Natural killer cell (primary cell): ENCODE measurements at regions not wholly inside any gene's neighbourhood (a gene's known extent, or its start where the extent isn't known, plus 50 kb on each side); places are given as distances from the start of the nearest gene placed in this dataset.

Experiments used
- ATAC-seq, 3 donors: fragments of 150-1000 bp in 2 of 3; fragments of 200-7000 bp in 1 of 3; cut with Tn5 transposase; 1 replicate in 1 of 3; 2 replicates in 2 of 3; pipeline ENCODE4 v1.10.0; 2021; ENCODE audit warnings: mild to moderate bottlenecking in 2 of 3, moderate library complexity in 2 of 3
- DNase-seq, 2 donors: peaks; one replicate each; pipeline versions ENCODE4 v3.0.0 to v3.0.0-alpha.2; 2013 to 2021; ENCODE audit warnings: mixed read lengths in 1 of 2
- H3K27ac ChIP-seq: one replicate; pipeline ENCODE4 v1.5.1; 2013; ENCODE audit warnings: mild to moderate bottlenecking, low read length
- H3K27me3 ChIP-seq: one replicate; pipeline ENCODE4 v1.6.1; 2013; ENCODE audit warnings: low read length; ENCODE audit not compliant: control insufficient read depth, insufficient read depth
- H3K36me3 ChIP-seq: one replicate; pipeline ENCODE4 v1.6.1; 2013; ENCODE audit warnings: low read length; ENCODE audit not compliant: control insufficient read depth, insufficient read depth
- H3K4me1 ChIP-seq: one replicate; pipeline ENCODE4 v1.6.1; 2013; ENCODE audit warnings: low read length; ENCODE audit not compliant: control insufficient read depth, insufficient read depth
- H3K4me3 ChIP-seq: one replicate; pipeline ENCODE4 v1.5.1; 2013; ENCODE audit warnings: low read length
- H3K9me3 ChIP-seq: one replicate; pipeline ENCODE4 v1.6.1; 2013; ENCODE audit warnings: low read length; ENCODE audit not compliant: control insufficient read depth, insufficient read depth
- H3K27ac Mint-ChIP-seq, 2 donors: one replicate each; pipeline ENCODE4 v1.8.0; 2022; ENCODE audit warnings: mild to moderate bottlenecking in 2 of 2, mixed read lengths in 2 of 2, moderate library complexity in 1 of 2
- H3K27me3 Mint-ChIP-seq, 2 donors: one replicate each; pipeline ENCODE4 v1.8.0; 2022; ENCODE audit warnings: low read depth in 2 of 2, mixed read lengths in 2 of 2
- H3K36me3 Mint-ChIP-seq: one replicate; pipeline ENCODE4 v1.8.0; 2022; ENCODE audit warnings: mixed read lengths
- H3K4me1 Mint-ChIP-seq, 2 donors: one replicate each; pipeline ENCODE4 v1.8.0; 2022; ENCODE audit warnings: mixed read lengths in 2 of 2
- H3K4me3 Mint-ChIP-seq: one replicate; pipeline ENCODE4 v1.8.0; 2022; ENCODE audit warnings: mild to moderate bottlenecking, moderate library complexity, mixed read lengths
- H3K9me3 Mint-ChIP-seq, 2 donors: one replicate each; pipeline ENCODE4 v1.8.0; 2022; ENCODE audit warnings: mixed read lengths in 2 of 2
- WGBS: methylation state at CpG from one replicate; pipeline ENCODE4 v1.1.7; 2013; ENCODE audit warnings: missing lambda C conversion rate; ENCODE audit not compliant: insufficient coverage; 5-methylcytosine and 5-hydroxymethylcytosine counted together
- intact Hi-C: fragments of 100-400 bp; cut with micrococcal nuclease; formaldehyde crosslinking; loops from one replicate; pipeline ENCODE4 v1.14.2; 2022
- TF ChIP-seq, protein P1 (sequence below): fragments of 200-600 bp; IDR thresholded peaks from one replicate; pipeline ENCODE4 v1.8.0; 2022; ENCODE audit warnings: antibody characterized with exemption

DNA sequence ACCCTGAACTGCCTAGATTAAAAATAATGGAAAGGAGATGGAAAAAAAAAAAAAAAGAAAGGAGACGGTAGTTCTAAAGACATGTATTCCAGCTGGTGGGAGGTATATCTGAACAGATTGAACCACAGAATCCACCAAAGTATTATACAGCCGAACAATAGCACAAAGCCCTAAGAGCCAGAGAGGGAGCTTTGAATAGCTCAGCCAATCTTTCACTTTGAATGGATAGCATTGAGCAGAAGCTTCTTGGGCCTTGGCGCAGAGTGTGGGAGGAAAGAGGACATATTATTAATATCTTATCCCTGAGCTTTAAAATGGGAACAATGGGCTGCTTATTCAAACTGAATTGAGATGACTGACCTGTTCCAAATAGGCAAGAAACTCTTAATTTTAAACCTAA, 147.8 kb upstream of the PAQR3 start:
- Histone ChIP-seq H3K27ac (no peak overlapping the region), H3K36me3 (no peaks in the 10 kb centered on the region), H3K4me1 (no peaks in the 10 kb centered on the region), H3K9me3 (no peaks in the 10 kb centered on the region), H3K27me3 (no peaks in the 10 kb centered on the region), H3K4me3 (no peak overlapping the region)
- H3K4me1 Mint-ChIP-seq: no peaks in the 10 kb centered on the region
- DNase-seq: no peak
- 80% methylated on average over 1 of the region's 3 CpGs for WGBS
- TF ChIP-seq, protein P1, sequence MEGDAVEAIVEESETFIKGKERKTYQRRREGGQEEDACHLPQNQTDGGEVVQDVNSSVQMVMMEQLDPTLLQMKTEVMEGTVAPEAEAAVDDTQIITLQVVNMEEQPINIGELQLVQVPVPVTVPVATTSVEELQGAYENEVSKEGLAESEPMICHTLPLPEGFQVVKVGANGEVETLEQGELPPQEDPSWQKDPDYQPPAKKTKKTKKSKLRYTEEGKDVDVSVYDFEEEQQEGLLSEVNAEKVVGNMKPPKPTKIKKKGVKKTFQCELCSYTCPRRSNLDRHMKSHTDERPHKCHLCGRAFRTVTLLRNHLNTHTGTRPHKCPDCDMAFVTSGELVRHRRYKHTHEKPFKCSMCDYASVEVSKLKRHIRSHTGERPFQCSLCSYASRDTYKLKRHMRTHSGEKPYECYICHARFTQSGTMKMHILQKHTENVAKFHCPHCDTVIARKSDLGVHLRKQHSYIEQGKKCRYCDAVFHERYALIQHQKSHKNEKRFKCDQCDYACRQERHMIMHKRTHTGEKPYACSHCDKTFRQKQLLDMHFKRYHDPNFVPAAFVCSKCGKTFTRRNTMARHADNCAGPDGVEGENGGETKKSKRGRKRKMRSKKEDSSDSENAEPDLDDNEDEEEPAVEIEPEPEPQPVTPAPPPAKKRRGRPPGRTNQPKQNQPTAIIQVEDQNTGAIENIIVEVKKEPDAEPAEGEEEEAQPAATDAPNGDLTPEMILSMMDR: no peak
- no peak overlapping the region for H3K4me3 Mint-ChIP-seq
- H3K36me3 Mint-ChIP-seq: no peaks in the 10 kb centered on the region
- no peak for ATAC-seq
- no peaks in the 10 kb centered on the region for H3K27me3 Mint-ChIP-seq
- H3K27ac Mint-ChIP-seq: no peak overlapping the region
- intact Hi-C loops: no loop called here
- peaks cover 6 to 12% of the 10 kb centered on the region in 2 donors for H3K9me3 Mint-ChIP-seq

DNA sequence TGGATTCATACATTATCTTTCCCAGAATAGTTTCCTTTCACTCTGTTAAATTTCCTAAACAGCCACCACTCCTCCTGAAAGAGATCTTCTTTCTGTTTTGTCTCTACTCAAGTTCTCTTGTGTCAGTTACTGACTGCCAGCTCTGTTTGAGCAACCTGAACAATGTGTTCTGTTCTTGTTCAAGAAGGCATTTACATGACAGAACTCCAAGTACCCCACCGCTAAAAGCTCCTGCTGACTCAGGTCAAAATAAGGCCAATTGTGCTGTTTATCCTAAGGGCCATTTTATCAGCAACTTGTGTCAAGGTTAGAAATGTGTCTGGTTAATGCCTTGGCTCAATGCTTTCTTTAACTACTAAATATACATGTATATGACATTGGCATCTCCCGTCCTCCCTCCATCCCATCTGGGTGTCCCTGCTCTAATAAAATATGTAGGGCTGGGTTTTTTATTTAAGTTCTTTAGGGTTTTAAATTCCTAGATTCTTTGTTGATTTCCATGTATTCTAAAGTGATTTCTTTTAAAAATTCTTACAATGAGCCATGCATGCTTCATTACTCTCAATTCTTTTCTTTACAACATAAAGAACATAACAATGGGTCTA, 144.3 kb upstream of the PAQR3 start:
- H3K27me3 ChIP-seq: no peaks in the 10 kb centered on the region
- intact Hi-C loops: no loop called here
- Mint-ChIP-seq H3K27ac (no peak overlapping the region), H3K4me1 (no peaks in the 10 kb centered on the region), H3K36me3 (no peaks in the 10 kb centered on the region), H3K9me3 (peaks cover 8 to 15% of the 10 kb centered on the region in 2 donors), H3K4me3 (no peak overlapping the region), H3K27me3 (no peaks in the 10 kb centered on the region)
- WGBS: 100% methylated on average over 1 of the region's 2 CpGs
- no peaks in the 10 kb centered on the region for H3K36me3 ChIP-seq
- DNase-seq: no peak
- no peak overlapping the region for H3K27ac ChIP-seq
- ATAC-seq: no peak
- no peak overlapping the region for H3K4me3 ChIP-seq
- no peaks in the 10 kb centered on the region for H3K4me1 ChIP-seq
- no peaks in the 10 kb centered on the region for H3K9me3 ChIP-seq
- TF ChIP-seq, protein P1: no peak

DNA sequence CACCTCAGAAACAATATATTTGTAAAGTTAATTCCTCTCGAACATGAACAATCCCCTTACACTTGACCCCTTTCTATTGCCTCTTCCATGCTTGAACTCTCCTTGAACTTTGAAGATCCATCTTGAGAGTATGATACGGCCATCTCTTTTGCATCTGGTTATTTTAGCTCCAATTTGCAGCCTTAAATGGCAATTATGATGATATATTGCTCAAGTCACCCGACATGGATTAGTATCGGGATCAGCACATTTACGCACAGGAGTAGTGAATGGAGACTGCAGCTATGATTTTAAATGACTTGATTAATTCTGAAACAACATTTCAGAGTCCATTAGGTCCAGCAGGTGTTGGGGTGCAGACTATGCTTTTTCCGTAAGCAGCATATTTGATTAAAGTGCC, 143.8 kb upstream of the PAQR3 start:
- TF ChIP-seq, protein P1: no peak
- DNase-seq: no peak
- no peak for ATAC-seq
- Mint-ChIP-seq H3K4me3 (no peak overlapping the region), H3K27ac (no peak overlapping the region), H3K4me1 (no peaks in the 10 kb centered on the region), H3K36me3 (no peaks in the 10 kb centered on the region), H3K9me3 (peaks cover 9 to 16% of the 10 kb centered on the region in 2 donors), H3K27me3 (no peaks in the 10 kb centered on the region)
- no peaks in the 10 kb centered on the region for H3K27me3 ChIP-seq
- no peaks in the 10 kb centered on the region for H3K9me3 ChIP-seq
- no peaks in the 10 kb centered on the region for H3K4me1 ChIP-seq
- intact Hi-C loops: no loop called here
- 94% methylated on average over 6 of the region's 6 CpGs for WGBS
- H3K36me3 ChIP-seq: no peaks in the 10 kb centered on the region
- H3K27ac ChIP-seq: no peak overlapping the region
- H3K4me3 ChIP-seq: no peak overlapping the region

DNA sequence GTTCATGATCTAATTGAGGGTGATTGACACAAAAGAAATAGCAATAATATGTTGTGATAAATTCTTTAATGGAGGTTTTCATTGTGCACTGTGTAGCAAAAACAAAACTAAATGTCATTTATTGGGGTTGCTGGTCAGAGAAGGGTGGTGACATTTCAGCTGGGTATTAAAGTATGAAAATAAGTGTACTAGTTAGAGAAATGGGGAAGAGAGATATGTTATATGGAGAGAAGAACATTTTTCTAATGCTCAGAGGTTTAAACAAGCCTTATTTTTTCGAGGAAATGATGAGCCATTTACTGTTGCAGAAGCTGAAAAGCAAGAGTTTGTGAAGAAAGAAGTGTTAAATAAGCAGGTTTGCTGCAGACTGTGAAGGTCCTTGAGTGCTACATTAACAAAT, 142.7 kb upstream of the PAQR3 start:
- 57% methylated on average over 1 of the region's 1 CpG for WGBS
- Histone ChIP-seq H3K4me1 (no peaks in the 10 kb centered on the region), H3K36me3 (no peaks in the 10 kb centered on the region), H3K27me3 (no peaks in the 10 kb centered on the region), H3K4me3 (no peak overlapping the region), H3K27ac (no peak overlapping the region), H3K9me3 (no peaks in the 10 kb centered on the region)
- Mint-ChIP-seq H3K27ac (no peak overlapping the region), H3K4me3 (no peak overlapping the region), H3K4me1 (no peaks in the 10 kb centered on the region), H3K9me3 (peaks cover 10 to 19% of the 10 kb centered on the region in 2 donors), H3K36me3 (no peaks in the 10 kb centered on the region), H3K27me3 (no peaks in the 10 kb centered on the region)
- TF ChIP-seq, protein P1: no peak
- intact Hi-C loops: no loop called here
- DNase-seq: no peak
- no peak for ATAC-seq
